ENCODE measurements at regions not wholly inside any gene's neighbourhood (a gene's known extent, or its start where the extent isn't known, plus 50 kb on each side); places are given as distances from the start of the nearest gene placed in this dataset.

- no peak for TF ChIP-seq CTCF (IDR thresholded peaks at IDR 0.05)
- DNase-seq (no peak), ATAC-seq (no peak)
- intact Hi-C loops (cut with DNase I): no loop called here
- no peaks in the 10 kb centered on the region for H3K9me3 ChIP-seq
- no peaks in the 10 kb centered on the region for H3K4me1 ChIP-seq
- no peak overlapping the region for H3K27ac ChIP-seq
- no peaks in the 10 kb centered on the region for H3K27me3 ChIP-seq (ENCODE audit: low read depth)
- H3K4me3 ChIP-seq: no peak overlapping the region
- no peaks in the 10 kb centered on the region for H3K36me3 ChIP-seq
Measured at GRCh38 chr2:186125156-186125555, 360.9 kb upstream of the ZC3H15 start.

GRCh38 chr2:186125625-186126024, 360.4 kb upstream of the ZC3H15 start:
- intact Hi-C loops (cut with DNase I): no loop called here
- Histone ChIP-seq H3K4me3 (no peak overlapping the region), H3K27ac (no peak overlapping the region), H3K36me3 (no peaks in the 10 kb centered on the region), H3K9me3 (no peaks in the 10 kb centered on the region), H3K4me1 (no peaks in the 10 kb centered on the region), H3K27me3 (ENCODE audit: low read depth) (no peaks in the 10 kb centered on the region)
- no peak for TF ChIP-seq CTCF (IDR thresholded peaks at IDR 0.05)
- DNase-seq (no peak), ATAC-seq (no peak)

GRCh38 chr2:186126181-186126580, 359.9 kb upstream of the ZC3H15 start:
- DNase-seq: no peak
- Histone ChIP-seq H3K4me3 (no peak overlapping the region), H3K27me3 (ENCODE audit: low read depth) (no peaks in the 10 kb centered on the region)

GRCh38 chr2:186129767-186130581, 356.1 kb upstream of the ZC3H15 start:
- H3K9me3 ChIP-seq: no peaks in the 10 kb centered on the region
- H3K4me1 ChIP-seq: no peaks in the 10 kb centered on the region
- DNase-seq: no peak
- intact Hi-C loops (cut with DNase I): no loop called here
- ATAC-seq: peak in 1 of 2 donors; percentile 46
- TF ChIP-seq CTCF (IDR thresholded peaks at IDR 0.05): no peak
- H3K36me3 ChIP-seq: no peaks in the 10 kb centered on the region
- no peaks in the 10 kb centered on the region for H3K27me3 ChIP-seq (ENCODE audit: low read depth)
- no peak overlapping the region for H3K4me3 ChIP-seq
- H3K27ac ChIP-seq: no peak overlapping the region

More at GRCh38 chr2:186126181-186126580, 359.9 kb upstream of the ZC3H15 start:
- no peak for ATAC-seq
- H3K36me3 ChIP-seq: no peaks in the 10 kb centered on the region
- H3K4me1 ChIP-seq: no peaks in the 10 kb centered on the region
- H3K27ac ChIP-seq: no peak overlapping the region
- no peaks in the 10 kb centered on the region for H3K9me3 ChIP-seq
- intact Hi-C loops (cut with DNase I): no loop called here
- no peak for TF ChIP-seq CTCF (IDR thresholded peaks at IDR 0.05)

- ATAC-seq (no peak), DNase-seq (no peak)
- H3K4me1 ChIP-seq: no peaks in the 10 kb centered on the region
- H3K4me3 ChIP-seq: no peak overlapping the region
- TF ChIP-seq CTCF (IDR thresholded peaks at IDR 0.05): no peak
- intact Hi-C loops (cut with DNase I): no loop called here
- H3K9me3 ChIP-seq: no peaks in the 10 kb centered on the region
- H3K27ac ChIP-seq: no peak overlapping the region
- H3K36me3 ChIP-seq: no peaks in the 10 kb centered on the region
- H3K27me3 ChIP-seq (ENCODE audit: low read depth): no peaks in the 10 kb centered on the region
Measured at GRCh38 chr2:186130748-186131641, 355.1 kb upstream of the ZC3H15 start.

All from lower lobe of right lung (tissue), 2 donors.